HL-60 (cell line): ENCODE measurements at regions not wholly inside any gene's neighbourhood (a gene's known extent, or its start where the extent isn't known, plus 50 kb on each side); places are given as distances from the start of the nearest gene placed in this dataset.

Experiments
- GABPA ChIP-seq: IDR thresholded peaks from 2 replicates; pipeline ENCODE4 v1.6.1; 2012; ENCODE audit warnings: low read depth
- POLR2AphosphoS5 ChIP-seq: IDR thresholded peaks from 2 replicates; pipeline ENCODE4 v1.6.1; 2012; ENCODE audit warnings: low read depth
- TF ChIP-seq, protein P1 (sequence below): IDR thresholded peaks from one replicate; pipeline ENCODE4 v1.5.1; 2011; ENCODE audit warnings: low read length, control low read depth, inconsistent platforms; ENCODE audit not compliant: insufficient read depth

DNA sequence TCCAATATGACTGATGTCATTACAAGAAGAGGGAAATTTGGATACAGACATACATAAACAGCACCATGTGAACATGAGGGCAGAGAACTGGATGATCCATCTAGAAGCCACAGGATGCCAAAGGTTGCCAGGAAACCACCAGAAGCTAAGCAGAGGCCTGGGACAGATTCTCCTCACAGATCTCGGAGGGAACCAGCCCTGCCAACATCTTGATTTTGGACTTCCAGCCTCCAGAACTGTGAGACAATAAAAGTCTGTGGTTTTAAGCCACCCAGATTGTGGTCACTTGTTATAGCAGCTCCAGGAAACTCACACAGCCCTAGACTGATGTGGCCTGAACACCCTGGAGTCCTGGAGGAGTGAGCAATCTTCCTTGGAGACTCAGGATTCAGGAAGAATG lies 351.6 kb downstream of the EIPR1 start:
- TF ChIP-seq, protein P1, sequence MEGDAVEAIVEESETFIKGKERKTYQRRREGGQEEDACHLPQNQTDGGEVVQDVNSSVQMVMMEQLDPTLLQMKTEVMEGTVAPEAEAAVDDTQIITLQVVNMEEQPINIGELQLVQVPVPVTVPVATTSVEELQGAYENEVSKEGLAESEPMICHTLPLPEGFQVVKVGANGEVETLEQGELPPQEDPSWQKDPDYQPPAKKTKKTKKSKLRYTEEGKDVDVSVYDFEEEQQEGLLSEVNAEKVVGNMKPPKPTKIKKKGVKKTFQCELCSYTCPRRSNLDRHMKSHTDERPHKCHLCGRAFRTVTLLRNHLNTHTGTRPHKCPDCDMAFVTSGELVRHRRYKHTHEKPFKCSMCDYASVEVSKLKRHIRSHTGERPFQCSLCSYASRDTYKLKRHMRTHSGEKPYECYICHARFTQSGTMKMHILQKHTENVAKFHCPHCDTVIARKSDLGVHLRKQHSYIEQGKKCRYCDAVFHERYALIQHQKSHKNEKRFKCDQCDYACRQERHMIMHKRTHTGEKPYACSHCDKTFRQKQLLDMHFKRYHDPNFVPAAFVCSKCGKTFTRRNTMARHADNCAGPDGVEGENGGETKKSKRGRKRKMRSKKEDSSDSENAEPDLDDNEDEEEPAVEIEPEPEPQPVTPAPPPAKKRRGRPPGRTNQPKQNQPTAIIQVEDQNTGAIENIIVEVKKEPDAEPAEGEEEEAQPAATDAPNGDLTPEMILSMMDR, result no peak
- TF ChIP-seq POLR2AphosphoS5 (no peak), GABPA (no peak)
